GM12891 (cell line): ENCODE measurements at regions not wholly inside any gene's neighbourhood (a gene's known extent, or its start where the extent isn't known, plus 50 kb on each side); places are given as distances from the start of the nearest gene placed in this dataset.

ENCODE experiments used
- PAX5 ChIP-seq: IDR thresholded peaks from 2 replicates; pipeline ENCODE4 v1.6.1; 2011; ENCODE audit warnings: low read length, moderate library complexity, mild to moderate bottlenecking; ENCODE audit not compliant: insufficient read depth, severe bottlenecking
- POLR2A ChIP-seq: IDR thresholded peaks from 2 replicates; pipeline ENCODE4 v1.6.1; 2011; ENCODE audit warnings: low read depth, low read length, control low read depth
- POLR2AphosphoS5 ChIP-seq: IDR thresholded peaks from 2 replicates; pipeline ENCODE4 v1.6.1; 2011; ENCODE audit warnings: low read depth, low read length, control low read depth
- POU2F2 ChIP-seq: IDR thresholded peaks from 2 replicates; pipeline ENCODE4 v1.6.1; 2011; ENCODE audit warnings: low read depth, mild to moderate bottlenecking, control low read depth, low read length, moderate library complexity
- SPI1 ChIP-seq: IDR thresholded peaks from 2 replicates; pipeline ENCODE4 v1.6.1; 2011; ENCODE audit warnings: low read depth, low read length, control low read depth
- TAF1 ChIP-seq: IDR thresholded peaks from 2 replicates; pipeline ENCODE4 v1.6.1; 2011; ENCODE audit warnings: low read depth, low read length, control low read depth

- TF ChIP-seq POLR2AphosphoS5 (no peak), TAF1 (no peak), POLR2A (no peak), POU2F2 (no peak), PAX5 (no peak), SPI1 (no peak)
Observed at GRCh38 chrX:8010105-8010504, 82.9 kb upstream of the PNPLA4 start.
